ENCODE measurements at regions not wholly inside any gene's neighbourhood (a gene's known extent, or its start where the extent isn't known, plus 50 kb on each side); places are given as distances from the start of the nearest gene placed in this dataset.

DNA sequence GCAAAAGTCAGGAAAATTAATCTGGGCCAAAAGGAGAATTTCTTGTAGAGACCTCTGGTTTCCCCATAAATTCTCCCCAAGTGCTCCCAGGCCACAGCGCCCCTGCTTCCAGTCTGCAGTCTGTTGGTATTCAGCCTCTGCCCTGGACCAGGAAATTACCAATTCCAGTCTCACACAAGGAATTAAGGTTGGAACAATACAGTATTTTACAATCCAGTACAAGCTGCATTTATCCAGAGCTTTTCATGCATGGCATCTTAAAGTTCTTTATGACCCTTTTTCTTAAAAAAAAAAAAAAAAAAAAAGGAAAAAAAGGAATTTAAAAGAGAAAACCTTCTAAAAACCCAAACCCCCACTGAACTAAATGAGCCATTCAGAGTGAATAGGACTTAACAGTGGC is 139.6 kb upstream of the RANBP3L start:
- TF ChIP-seq CTCF (conservative IDR thresholded peaks at IDR 0.05) (no peak), ZFX (IDR thresholded peaks at IDR 0.05) (no peak)
